HG03469 (cell line): ENCODE measurements at regions not wholly inside any gene's neighbourhood (a gene's known extent, or its start where the extent isn't known, plus 50 kb on each side); places are given as distances from the start of the nearest gene placed in this dataset.

Source experiments
- ATAC-seq: cut with Tn5 transposase; IDR thresholded peaks from one replicate; pipeline ENCODE4 v1.9.1; 2021; ENCODE audit warnings: mild to moderate bottlenecking, moderate library complexity, moderate number of reproducible peaks; ENCODE audit not compliant: unreplicated experiment

DNA sequence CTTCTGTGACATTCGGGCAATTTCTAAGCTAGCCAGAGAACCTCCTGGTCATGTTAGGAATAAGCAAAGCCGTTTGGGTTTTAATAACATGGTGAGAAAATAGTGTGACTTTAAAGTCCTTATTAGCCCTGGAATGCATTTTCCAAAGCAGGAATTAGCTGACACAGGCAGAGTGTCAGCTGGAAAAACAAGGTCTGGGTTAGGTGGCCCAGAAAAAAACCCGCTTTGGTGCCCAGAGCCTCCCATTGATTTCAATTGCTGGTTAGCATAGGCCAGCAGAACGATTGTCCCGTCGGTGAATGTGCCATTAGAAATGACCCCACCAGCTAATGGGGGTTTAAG is 62.1 kb upstream of the CPEB4 start:
- no peak for ATAC-seq

DNA sequence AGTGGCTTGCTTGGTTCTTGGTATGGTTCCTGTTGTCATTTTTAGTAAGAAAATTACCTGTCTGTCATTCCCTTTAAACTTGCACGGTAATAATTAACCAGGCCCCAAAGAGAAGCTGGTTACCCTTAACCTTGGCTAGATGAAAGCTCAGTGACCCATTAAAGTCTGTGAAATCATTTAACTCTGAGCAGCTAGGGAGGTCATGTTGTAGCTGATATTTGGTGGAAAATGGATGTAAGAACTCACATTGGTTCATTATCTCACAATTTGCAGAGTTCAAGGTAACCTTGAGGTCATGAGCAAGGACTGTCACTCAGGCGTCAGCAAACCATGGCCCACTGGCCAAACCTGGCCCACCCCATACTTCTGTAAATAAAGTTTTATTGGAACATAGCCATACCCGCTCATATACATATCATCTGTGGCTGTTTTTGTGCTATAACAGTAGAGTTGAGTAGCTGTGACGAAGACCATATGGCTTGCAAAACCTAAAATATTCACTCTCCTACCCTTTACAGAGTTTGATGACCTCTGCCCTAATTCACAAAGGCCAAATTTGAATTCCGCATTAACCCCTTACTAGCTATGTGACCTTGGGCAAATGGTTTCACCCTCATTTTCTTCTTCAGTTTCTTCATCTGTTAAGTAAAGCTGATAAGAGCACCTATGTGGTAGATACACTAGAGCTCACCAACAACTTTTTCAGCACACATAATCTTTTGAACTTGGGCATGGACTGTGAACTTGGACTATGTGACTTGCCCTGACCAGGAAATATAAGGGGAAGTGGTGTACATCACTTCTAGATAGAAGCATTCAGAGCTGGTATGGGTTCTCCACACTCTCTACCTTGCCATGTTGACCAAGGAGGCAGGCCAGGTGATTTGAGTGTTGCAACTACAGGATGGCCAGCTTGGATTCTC is 61.5 kb upstream of the CPEB4 start:
- no peak for ATAC-seq

DNA sequence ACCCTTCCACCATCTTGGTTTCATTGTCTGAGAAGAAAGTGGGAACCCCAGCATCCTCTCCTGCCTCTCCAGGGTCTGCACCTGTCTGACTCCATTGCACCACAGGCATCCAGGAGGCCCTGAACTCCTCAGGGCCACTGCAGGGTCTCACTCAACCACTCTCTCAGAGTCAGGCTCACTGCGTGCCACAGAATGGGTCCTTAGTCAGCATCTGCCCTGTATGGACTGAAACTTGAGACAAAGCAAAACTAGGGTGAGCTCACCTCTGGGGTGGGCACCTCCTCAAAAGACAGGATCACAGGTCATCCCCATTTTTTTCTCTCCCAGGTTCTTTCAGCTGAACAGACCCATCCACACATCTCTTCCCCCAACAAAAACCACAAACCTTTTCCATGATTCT is 59.2 kb upstream of the CPEB4 start:
- ATAC-seq: no peak

DNA sequence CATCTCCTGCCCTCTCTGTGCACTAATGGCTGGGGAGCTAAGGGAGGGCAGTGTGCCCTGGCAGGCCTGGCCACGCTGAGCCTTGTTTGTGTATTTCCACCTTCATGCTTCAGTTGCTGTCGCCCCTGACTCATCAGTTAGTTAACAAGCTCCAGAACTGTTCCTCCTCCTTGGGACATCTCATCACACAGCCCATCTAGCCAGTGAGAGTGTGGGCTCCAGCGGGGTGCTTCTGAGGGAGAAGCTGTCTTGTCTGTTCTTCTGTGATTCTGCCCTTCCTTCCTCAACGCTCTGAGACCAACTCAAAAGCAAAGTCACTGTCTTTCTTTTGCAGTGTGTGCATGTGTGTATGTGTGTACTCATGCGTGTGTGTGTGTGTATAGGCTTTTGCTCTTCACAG is 58.3 kb upstream of the CPEB4 start:
- no peak for ATAC-seq

DNA sequence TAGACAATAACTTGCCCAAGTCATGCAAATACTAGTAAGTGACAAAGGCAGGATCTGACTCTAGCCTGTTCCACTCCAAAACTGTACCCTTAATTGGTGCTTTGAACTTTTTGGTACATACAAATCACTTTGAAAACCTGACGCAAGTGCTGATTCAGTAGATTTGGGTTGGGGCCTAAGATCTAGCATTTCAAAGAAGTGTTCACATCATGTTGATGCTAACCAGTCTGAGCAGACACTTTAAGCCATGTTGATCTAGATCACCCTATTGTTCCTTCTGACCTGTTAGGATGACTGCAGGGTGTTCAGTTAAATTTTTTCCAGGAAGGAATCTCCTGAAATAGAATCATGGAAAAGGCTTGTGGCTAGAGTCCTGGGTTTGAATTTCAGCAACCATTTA is 57.7 kb upstream of the CPEB4 start:
- no peak for ATAC-seq

DNA sequence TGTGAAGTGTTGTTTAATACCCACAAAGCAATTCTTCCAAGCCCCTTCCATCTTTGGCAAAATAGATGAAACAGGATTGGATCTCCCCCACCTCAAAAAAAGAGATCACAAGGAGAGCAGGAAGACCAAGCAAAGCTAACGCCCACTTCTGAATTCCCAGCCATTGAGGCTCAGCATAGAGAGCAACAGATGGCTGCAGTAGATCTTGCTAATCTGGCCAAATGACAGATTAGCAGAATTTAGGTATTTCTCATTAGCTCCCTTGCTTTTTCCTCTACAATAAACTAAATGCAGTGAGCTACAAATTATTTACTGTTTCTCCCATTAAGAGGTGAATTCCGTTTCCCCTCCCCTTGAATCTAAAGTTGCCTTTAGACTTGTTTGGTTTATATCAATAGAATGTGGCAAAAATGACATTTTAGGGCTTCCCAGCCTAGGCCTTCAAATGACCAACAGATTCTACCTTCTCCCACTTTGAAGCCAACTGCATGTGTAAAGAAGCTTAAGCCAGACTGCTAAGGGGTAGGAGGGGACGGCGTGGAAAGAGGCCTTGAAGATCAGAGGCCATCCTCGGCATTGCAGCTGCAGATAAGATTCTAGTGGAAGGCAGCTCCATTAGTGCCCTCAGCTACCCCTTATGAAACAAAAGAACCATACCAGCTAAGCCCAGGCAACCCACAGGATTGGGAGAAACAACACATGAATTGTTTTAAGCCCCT is 56.8 kb upstream of the CPEB4 start:
- ATAC-seq: no peak

DNA sequence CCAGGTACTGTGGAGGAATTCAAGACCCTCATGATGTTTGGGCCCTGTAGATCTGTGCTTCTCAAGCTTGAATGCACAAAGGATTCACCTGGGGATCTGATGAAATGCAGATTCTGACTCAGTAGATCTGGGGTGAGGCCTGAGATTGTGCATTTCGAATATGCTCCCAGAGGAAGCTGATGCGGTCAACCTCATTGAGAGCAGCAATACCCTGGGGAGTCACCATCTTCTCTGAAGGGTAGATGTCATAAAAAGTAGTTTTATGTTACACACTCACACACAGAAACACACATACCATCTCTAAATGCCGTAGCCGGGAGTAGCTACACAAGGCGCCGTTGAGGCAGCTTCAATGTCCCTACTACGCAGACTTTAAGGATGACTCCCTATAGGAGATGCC is 55.8 kb upstream of the CPEB4 start:
- ATAC-seq: no peak

DNA sequence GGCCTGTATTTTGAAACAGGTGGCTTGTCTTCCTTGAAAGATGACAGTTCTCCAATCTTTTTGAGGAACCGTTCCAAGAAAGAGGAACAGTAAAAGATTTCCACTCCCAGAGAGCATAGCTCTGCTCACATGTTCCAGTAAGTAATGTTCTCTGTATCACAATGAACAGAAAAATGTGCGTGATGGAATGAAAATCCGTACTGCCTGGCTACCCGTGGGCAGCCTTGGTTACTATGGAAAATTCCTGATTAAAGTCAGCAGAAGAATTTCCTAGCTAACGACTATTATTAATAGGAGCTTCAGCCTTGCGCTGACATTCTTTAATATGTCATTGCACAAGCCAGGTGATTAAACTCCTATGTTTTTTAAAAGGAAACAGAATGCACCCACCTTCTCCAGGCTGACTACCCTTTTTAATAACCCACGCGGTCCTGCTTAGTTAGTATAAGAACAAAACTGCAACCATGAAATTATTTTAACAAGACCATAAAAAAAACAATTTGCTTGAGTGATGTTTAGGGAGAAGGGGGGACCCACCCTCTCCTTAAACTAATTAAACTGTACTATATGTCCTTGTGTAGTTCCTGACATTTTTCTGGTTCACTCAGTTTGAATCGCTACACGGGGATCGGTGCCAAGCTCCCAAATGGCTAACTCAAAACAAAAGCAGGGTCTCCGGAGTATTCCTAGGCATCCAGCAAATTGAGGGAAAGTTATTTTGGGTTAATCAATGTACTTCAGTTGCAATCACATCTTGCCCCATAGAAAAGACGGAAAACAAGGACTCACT is 54.8 kb upstream of the CPEB4 start:
- no peak for ATAC-seq

DNA sequence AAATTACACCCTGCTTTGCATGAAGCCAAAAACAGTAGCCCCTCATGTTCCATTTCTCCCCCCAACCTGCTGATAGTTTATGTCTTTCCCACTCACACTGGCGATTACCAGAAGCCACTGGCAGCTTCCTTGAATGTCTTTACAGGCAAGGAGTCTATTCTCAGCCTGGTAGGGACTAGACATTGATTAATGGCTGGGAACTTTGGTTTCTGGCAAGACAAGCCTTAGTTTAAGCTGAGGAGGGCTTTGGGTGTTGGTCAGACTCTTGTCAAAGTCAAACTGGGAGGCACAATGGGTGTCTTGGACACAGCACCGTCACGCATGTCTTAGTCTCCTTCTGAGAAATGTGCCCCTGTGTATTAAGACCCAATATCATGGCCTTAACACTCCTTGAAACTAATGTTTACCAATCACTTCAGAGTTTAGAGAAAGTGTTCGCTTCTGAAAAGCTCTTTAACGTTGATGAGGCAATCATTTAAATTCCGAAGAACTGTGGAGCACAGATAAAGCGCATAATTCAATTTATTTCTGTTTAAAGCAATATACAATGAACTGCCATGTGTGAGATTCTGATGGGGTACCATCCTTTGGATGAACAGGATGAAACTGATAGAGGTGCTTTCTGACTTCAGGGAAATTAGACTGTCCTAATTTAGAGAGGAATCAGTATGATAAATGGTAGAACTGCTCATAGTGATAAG is 53.9 kb upstream of the CPEB4 start:
- ATAC-seq: no peak

DNA sequence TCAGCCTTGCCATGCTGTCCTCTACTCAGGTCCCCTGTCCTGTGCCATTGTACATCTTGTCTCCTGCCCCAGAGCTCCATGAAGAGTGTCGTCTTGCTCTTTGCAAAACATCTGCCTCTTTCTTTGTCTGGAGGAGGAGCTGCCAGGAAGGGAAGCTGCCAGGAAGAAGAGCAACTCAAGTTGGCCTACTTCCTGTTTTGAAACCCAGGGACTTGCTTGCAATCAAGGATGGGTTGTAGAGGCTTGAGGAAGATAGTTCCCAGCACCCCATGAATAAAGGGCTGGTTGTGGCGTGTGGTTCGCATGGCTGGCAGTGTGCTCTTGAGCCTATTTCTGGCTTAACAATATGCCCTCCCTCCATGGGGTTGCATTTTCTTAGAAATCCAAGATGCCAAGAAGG is 53.0 kb upstream of the CPEB4 start:
- no peak for ATAC-seq

DNA sequence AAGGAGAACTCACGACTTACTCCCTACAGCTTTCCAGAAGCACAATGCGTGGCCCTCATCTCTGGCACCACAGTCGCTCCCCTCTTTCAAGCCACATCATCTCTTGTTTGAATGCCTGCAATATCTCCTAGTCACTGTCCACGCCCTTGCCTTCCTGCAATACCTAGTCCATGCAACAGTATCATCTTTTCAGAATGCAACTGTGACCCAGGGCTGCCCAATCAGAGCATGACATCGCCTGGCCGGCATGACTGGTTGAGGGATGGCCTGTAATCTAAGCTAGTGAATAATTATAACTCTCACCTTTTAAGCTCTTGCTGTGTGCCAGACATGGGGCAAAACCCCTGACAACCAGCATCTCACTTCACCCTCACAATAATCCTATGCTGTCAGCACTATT is 52.5 kb upstream of the CPEB4 start:
- no peak for ATAC-seq

DNA sequence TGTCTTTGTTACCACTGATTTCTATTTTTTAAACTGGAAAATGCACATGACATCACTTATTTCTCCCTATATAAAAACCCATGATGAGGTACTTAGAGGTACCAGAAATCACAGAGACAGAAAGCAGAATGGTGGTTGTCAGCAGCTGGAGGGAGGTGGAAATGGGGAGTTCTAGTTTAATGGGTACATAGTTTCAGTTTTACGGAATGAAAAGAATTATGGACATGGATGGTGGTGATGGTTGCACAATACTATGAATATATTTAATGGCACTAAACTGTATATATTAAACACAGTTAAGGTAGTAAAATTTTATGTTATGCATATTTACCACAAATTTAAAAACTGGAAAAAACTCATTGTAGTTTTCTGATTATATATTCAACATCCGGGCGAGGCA is 50.5 kb upstream of the CPEB4 start:
- ATAC-seq: no peak
